ENCODE measurements at regions not wholly inside any gene's neighbourhood (a gene's known extent, or its start where the extent isn't known, plus 50 kb on each side); places are given as distances from the start of the nearest gene placed in this dataset.

GRCh38 chr2:235140801-235141081 lies 188.9 kb downstream of the SH3BP4 start:
- TF ChIP-seq CTCF (IDR thresholded peaks at IDR 0.05) (no peak), POLR2A (IDR thresholded peaks at IDR 0.05) (no peak)
